H9 (cell line): ENCODE measurements at regions not wholly inside any gene's neighbourhood (a gene's known extent, or its start where the extent isn't known, plus 50 kb on each side); places are given as distances from the start of the nearest gene placed in this dataset.
A peak's percentile ranks its signal among the peaks of the same experiment; 100 is the strongest.

Source experiments
- DNase-seq: peaks from one replicate; pipeline ENCODE4 v3.0.0-alpha.2; 2017
- H2AFZ ChIP-seq: one replicate; pipeline ENCODE4 v1.6.1; 2013; ENCODE audit warnings: mild to moderate bottlenecking, low read length, control low read depth, moderate library complexity
- H2AK5ac ChIP-seq: 2 replicates; pipeline ENCODE4 v1.6.1; 2013; ENCODE audit warnings: low read length, control low read depth, mixed read lengths; ENCODE audit not compliant: insufficient read length
- H2BK120ac ChIP-seq: one replicate; pipeline ENCODE4 v1.6.1; 2013; ENCODE audit warnings: low read depth, mild to moderate bottlenecking, low read length, control low read depth, inconsistent platforms; ENCODE audit not compliant: poor library complexity, severe bottlenecking
- H2BK12ac ChIP-seq: 2 replicates; pipeline ENCODE4 v1.6.1; 2013; ENCODE audit warnings: low read length, control low read depth, mixed read lengths, low read depth; ENCODE audit not compliant: insufficient read length
- H2BK15ac ChIP-seq: 2 replicates; pipeline ENCODE4 v1.6.1; 2013; ENCODE audit warnings: low read depth, low read length, control low read depth
- H2BK20ac ChIP-seq: one replicate; pipeline ENCODE4 v1.6.1; 2013; ENCODE audit warnings: low read depth, mild to moderate bottlenecking, low read length, control low read depth, inconsistent platforms; ENCODE audit not compliant: poor library complexity, severe bottlenecking
- H2BK5ac ChIP-seq: 2 replicates; pipeline ENCODE4 v1.6.1; 2013; ENCODE audit warnings: low read length, control low read depth, mixed read lengths; ENCODE audit not compliant: insufficient read length
- H3K14ac ChIP-seq: 2 replicates; pipeline ENCODE4 v1.6.1; 2013; ENCODE audit warnings: low read length, control low read depth; ENCODE audit not compliant: insufficient read depth
- H3K18ac ChIP-seq: 2 replicates; pipeline ENCODE4 v1.6.1; 2013; ENCODE audit warnings: low read depth, mild to moderate bottlenecking, mixed read lengths, low read length, control low read depth; ENCODE audit not compliant: insufficient read length
- H3K23ac ChIP-seq: 2 replicates; pipeline ENCODE4 v1.6.1; 2013; ENCODE audit warnings: low read length, control low read depth, mixed read lengths, low read depth; ENCODE audit not compliant: insufficient read length
- H3K23me2 ChIP-seq: 2 replicates; pipeline ENCODE4 v1.6.1; 2013; ENCODE audit warnings: low read depth, mild to moderate bottlenecking, mixed read lengths, low read length, control low read depth; ENCODE audit not compliant: insufficient read length, poor library complexity, severe bottlenecking
- H3K27ac ChIP-seq: 2 replicates; pipeline ENCODE4 v1.5.1; 2013; ENCODE audit warnings: low read length, control low read depth, mixed read lengths, low read depth; ENCODE audit not compliant: insufficient read length
- H3K27me3 ChIP-seq: 2 replicates; pipeline ENCODE4 v1.6.1; 2013; ENCODE audit warnings: low read length, control low read depth, inconsistent platforms; ENCODE audit not compliant: insufficient read depth
- H3K4ac ChIP-seq: 2 replicates; pipeline ENCODE4 v1.6.1; 2013; ENCODE audit warnings: low read depth, mild to moderate bottlenecking, control low read depth, inconsistent platforms, low read length, moderate library complexity
- H3K4me1 ChIP-seq: 2 replicates; pipeline ENCODE4 v1.6.1; 2013; ENCODE audit warnings: low read length, control low read depth, inconsistent platforms; ENCODE audit not compliant: insufficient read depth
- H3K4me2 ChIP-seq: 2 replicates; pipeline ENCODE4 v1.6.1; 2013; ENCODE audit warnings: low read length, control low read depth, mixed read lengths; ENCODE audit not compliant: insufficient read length, insufficient read depth
- H3K56ac ChIP-seq: 2 replicates; pipeline ENCODE4 v1.6.1; 2013; ENCODE audit warnings: low read depth, mild to moderate bottlenecking, mixed read lengths, low read length, control low read depth; ENCODE audit not compliant: insufficient read length
- H3K79me1 ChIP-seq: 2 replicates; pipeline ENCODE4 v1.6.1; 2013; ENCODE audit warnings: low read depth, mild to moderate bottlenecking, moderate library complexity, low read length, control low read depth, inconsistent platforms; ENCODE audit not compliant: insufficient read depth, poor library complexity, severe bottlenecking
- H3K79me2 ChIP-seq: 2 replicates; pipeline ENCODE4 v1.6.1; 2013; ENCODE audit warnings: low read length, control low read depth, inconsistent platforms; ENCODE audit not compliant: insufficient read depth
- H3K9ac ChIP-seq: 2 replicates; pipeline ENCODE4 v1.6.1; 2013; ENCODE audit warnings: low read length, control low read depth, mixed read lengths; ENCODE audit not compliant: insufficient read length; ENCODE audit errors: extremely low read depth
- H3K9me3 ChIP-seq: one replicate; pipeline ENCODE4 v1.6.1; 2013; ENCODE audit warnings: low read depth, low read length, inconsistent platforms; ENCODE audit not compliant: control insufficient read depth
- H3T11ph ChIP-seq: one replicate; pipeline ENCODE4 v1.6.1; 2013; ENCODE audit warnings: mild to moderate bottlenecking, low read length, control low read depth, inconsistent platforms
- H4K20me1 ChIP-seq: one replicate; pipeline ENCODE4 v1.6.1; 2013; ENCODE audit not compliant: control insufficient read depth, insufficient read length, insufficient read depth
- H4K5ac ChIP-seq: 2 replicates; pipeline ENCODE4 v1.6.1; 2013; ENCODE audit warnings: low read depth, mild to moderate bottlenecking, mixed read lengths, low read length, control low read depth; ENCODE audit not compliant: insufficient read length
- H4K8ac ChIP-seq: replicated peaks from 2 replicates; pipeline ENCODE4 v1.6.1; 2013; ENCODE audit warnings: low read length, control low read depth, mixed read lengths, low read depth; ENCODE audit not compliant: insufficient read length
- H4K91ac ChIP-seq: 2 replicates; pipeline ENCODE4 v1.6.1; 2013; ENCODE audit warnings: low read depth, mild to moderate bottlenecking, moderate library complexity, mixed read lengths, low read length, control low read depth; ENCODE audit not compliant: insufficient read length
- H3K27ac Mint-ChIP-seq, 3 experiments: 2 replicates in 2 of 3; 3 replicates in 1 of 3; pipeline ENCODE4 v1.8.0; 2020 to 2021; ENCODE audit warnings: mixed read lengths in 3 of 3, mild to moderate bottlenecking in 1 of 3, moderate library complexity in 1 of 3
- H3K27me3 Mint-ChIP-seq: 2 replicates; pipeline ENCODE4 v1.8.0; 2021; ENCODE audit warnings: low read depth, mild to moderate bottlenecking, moderate library complexity, mixed read lengths
- H3K36me3 Mint-ChIP-seq, 3 experiments: 2 replicates in 2 of 3; 3 replicates in 1 of 3; pipeline ENCODE4 v1.8.0; 2020 to 2021; ENCODE audit warnings: low read depth in 3 of 3, mixed read lengths in 3 of 3; ENCODE audit not compliant: insufficient read depth in 1 of 3
- H3K4me1 Mint-ChIP-seq, 2 experiments: 2 replicates each; pipeline ENCODE4 v1.8.0; 2020; ENCODE audit warnings: mixed read lengths in 2 of 2
- H3K4me3 Mint-ChIP-seq, 2 experiments: 2 replicates in 1 of 2; 3 replicates in 1 of 2; pipeline ENCODE4 v1.8.0; 2020 to 2021; ENCODE audit warnings: mild to moderate bottlenecking in 2 of 2, mixed read lengths in 2 of 2, moderate library complexity in 1 of 2
- H3K9me3 Mint-ChIP-seq, 2 experiments: 2 replicates in 1 of 2; 3 replicates in 1 of 2; pipeline ENCODE4 v1.8.0; 2020; ENCODE audit warnings: mild to moderate bottlenecking in 2 of 2, mixed read lengths in 2 of 2, moderate library complexity in 1 of 2
- CTCF ChIP-seq: fragments of 200-600 bp; sonication (generic); conservative IDR thresholded peaks from 3 replicates; pipeline ENCODE4 v1.8.0; 2021; ENCODE audit warnings: antibody characterized with exemption, mild to moderate bottlenecking
- WGBS: extraction: QIAGEN DNeasy Blood & Tissue Kit; methylation state at CpG from one replicate; pipeline ENCODE4 v1.1.7; 2013; ENCODE audit warnings: missing lambda C conversion rate, low lambda C conversion rate, mixed read lengths; ENCODE audit not compliant: insufficient read length; ENCODE audit errors: extremely low coverage; 5-methylcytosine and 5-hydroxymethylcytosine counted together

DNA sequence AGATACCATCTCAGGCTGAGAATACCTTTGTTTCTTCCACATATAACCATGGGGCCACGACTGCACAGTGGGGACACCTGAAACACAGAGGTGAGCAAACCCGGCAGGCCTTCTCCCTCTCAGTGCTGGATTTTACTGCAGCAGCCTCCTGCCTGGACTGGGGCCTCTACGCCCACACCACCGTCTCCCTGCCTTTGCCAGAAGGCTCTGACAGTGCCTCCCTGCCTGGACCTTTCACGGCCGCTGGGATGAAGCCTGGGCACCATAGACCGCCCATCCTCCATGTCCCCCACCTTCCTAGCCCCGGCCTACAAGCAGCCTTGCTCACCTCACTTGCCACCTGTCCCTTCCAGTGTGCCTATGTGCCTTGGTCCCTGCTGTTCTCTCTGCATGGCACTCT is 214.3 kb downstream of the NFKBIZ start:
- no peak overlapping the region for H3K27ac ChIP-seq
- no peaks in the 10 kb centered on the region for H3K79me2 ChIP-seq
- WGBS: no CpG with 5 or more reads among the region's 8 CpGs
- no peak for TF ChIP-seq CTCF
- H2AK5ac ChIP-seq: no peak overlapping the region
- DNase-seq: no peak
- Mint-ChIP-seq H3K9me3 (no peaks in the 10 kb centered on the region), H3K27ac (peak overlapping the region in 1 of 3 experiments; percentile 21; a peak in 1 of 7 replicates), H3K4me3 (no peak overlapping the region), H3K27me3 (no peaks in the 10 kb centered on the region), H3K4me1 (no peaks in the 10 kb centered on the region), H3K36me3 (no peaks in the 10 kb centered on the region)
- no peak overlapping the region for H3K9ac ChIP-seq
- H2BK20ac ChIP-seq: no peak overlapping the region
- H3K4ac ChIP-seq: no peak overlapping the region
- H3K14ac ChIP-seq: no peak overlapping the region
- H3K56ac ChIP-seq: no peak overlapping the region
- H3K27me3 ChIP-seq: no peaks in the 10 kb centered on the region
- H3K4me1 ChIP-seq: no peaks in the 10 kb centered on the region
- H3K23ac ChIP-seq: no peak overlapping the region
- H2AFZ ChIP-seq: no peak overlapping the region
- no peak overlapping the region for H2BK12ac ChIP-seq
- H3K23me2 ChIP-seq: no peaks in the 10 kb centered on the region
- H3K9me3 ChIP-seq: no peaks in the 10 kb centered on the region
- H4K20me1 ChIP-seq: no peaks in the 10 kb centered on the region
- H3K18ac ChIP-seq: no peak overlapping the region
- H2BK15ac ChIP-seq: no peak overlapping the region
- H3K4me2 ChIP-seq: no peak overlapping the region
- H3K79me1 ChIP-seq: no peaks in the 10 kb centered on the region
- H4K91ac ChIP-seq: no peak overlapping the region
- H4K8ac ChIP-seq: no peak overlapping the region
- H2BK5ac ChIP-seq: no peak overlapping the region
- H2BK120ac ChIP-seq: no peak overlapping the region
- no peak overlapping the region for H3T11ph ChIP-seq
- no peak overlapping the region for H4K5ac ChIP-seq
